Astrocyte (in vitro differentiated cells and primary cell): ENCODE measurements at regions not wholly inside any gene's neighbourhood (a gene's known extent, or its start where the extent isn't known, plus 50 kb on each side); places are given as distances from the start of the nearest gene placed in this dataset.

ENCODE experiments used
- EZH2 ChIP-seq: IDR thresholded peaks from 2 replicates; pipeline ENCODE4 v1.6.1; 2012; ENCODE audit warnings: mild to moderate bottlenecking, low read length, inconsistent platforms; ENCODE audit not compliant: insufficient read depth
- TF ChIP-seq, protein P1 (sequence below): IDR thresholded peaks from 2 replicates; pipeline ENCODE4 v1.5.1; 2011; ENCODE audit warnings: low read depth, mild to moderate bottlenecking, inconsistent platforms, low read length, moderate library complexity; ENCODE audit not compliant: insufficient read depth

DNA sequence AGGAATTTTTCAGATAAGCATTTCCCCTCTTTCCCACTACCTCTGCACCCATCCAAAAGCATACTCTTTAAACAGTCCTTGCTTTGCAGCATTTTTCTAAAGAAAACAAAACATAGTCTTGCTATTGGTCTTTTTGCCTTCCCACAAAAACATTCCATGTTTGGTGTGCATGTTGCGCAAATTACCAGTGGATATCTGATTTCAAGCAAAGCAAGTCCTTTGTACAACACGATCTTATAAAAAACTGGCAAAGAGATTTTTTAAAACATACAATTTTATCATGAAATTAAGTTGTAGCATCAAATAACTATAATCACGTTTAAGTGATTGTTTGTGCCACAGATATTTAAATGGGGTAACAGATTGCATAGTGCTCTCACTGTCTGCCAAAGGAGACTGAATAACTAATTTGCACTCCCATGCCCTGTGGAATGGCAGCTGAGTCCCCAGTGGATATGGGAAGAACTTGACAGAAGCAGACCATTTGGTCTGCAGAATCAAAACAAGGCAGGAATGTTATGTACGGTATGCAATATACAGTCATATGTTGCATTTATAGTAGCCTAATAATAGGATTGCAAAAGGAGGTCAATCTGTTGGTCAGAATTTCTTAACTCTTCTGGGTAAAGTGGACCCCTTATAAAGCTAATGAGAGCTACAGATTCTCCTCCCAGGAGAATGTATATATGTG is 285.7 kb downstream of the TBC1D4 start:
- TF ChIP-seq, protein P1, sequence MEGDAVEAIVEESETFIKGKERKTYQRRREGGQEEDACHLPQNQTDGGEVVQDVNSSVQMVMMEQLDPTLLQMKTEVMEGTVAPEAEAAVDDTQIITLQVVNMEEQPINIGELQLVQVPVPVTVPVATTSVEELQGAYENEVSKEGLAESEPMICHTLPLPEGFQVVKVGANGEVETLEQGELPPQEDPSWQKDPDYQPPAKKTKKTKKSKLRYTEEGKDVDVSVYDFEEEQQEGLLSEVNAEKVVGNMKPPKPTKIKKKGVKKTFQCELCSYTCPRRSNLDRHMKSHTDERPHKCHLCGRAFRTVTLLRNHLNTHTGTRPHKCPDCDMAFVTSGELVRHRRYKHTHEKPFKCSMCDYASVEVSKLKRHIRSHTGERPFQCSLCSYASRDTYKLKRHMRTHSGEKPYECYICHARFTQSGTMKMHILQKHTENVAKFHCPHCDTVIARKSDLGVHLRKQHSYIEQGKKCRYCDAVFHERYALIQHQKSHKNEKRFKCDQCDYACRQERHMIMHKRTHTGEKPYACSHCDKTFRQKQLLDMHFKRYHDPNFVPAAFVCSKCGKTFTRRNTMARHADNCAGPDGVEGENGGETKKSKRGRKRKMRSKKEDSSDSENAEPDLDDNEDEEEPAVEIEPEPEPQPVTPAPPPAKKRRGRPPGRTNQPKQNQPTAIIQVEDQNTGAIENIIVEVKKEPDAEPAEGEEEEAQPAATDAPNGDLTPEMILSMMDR = no peak
- TF ChIP-seq EZH2 = no peak
